HepG2 (cell line): ENCODE measurements at regions not wholly inside any gene's neighbourhood (a gene's known extent, or its start where the extent isn't known, plus 50 kb on each side); places are given as distances from the start of the nearest gene placed in this dataset.

ENCODE experiments used
- ATAC-seq: fragments of 200-7000 bp; cut with Tn5 transposase; 3 replicates; pipeline ENCODE4 v1.9.1; 2020; ENCODE audit warnings: mild to moderate bottlenecking, moderate library complexity
- BruUV-seq: library from RNA; stranded (reverse); fragments of 400-500 nt; replicated peaks from 2 replicates; lab custom pipeline; 2021; lab: Mats Ljungman, UMichigan
- CTCF ChIA-PET: fragments of 300-600 bp; formaldehyde crosslinking; extraction: SDS; loops from one replicate; lab custom pipeline; 2021; ENCODE audit warnings: low total read pairs, inconsistent platforms, low intra/inter-chr PET ratio; lab: Yijun Ruan, JAX
- POLR2A ChIA-PET: fragments of 350-600 bp; sonication (Branson Sonifier 250); formaldehyde crosslinking; loops from one replicate; lab custom pipeline; 2020; ENCODE audit warnings: antibody characterized with exemption, inconsistent platforms; lab: Yijun Ruan, JAX
- DNase-seq: peaks from one replicate; pipeline ENCODE4 v3.0.0-alpha.2; 2015; ENCODE audit warnings: low spot score
- FAIRE-seq: peaks from 3 replicates; lab custom pipeline; 2011; peaks lifted over from hg19 to GRCh38; lab: Jason Lieb, UNC
- H2AFZ ChIP-seq: one replicate; pipeline ENCODE4 v1.6.1; 2011; ENCODE audit warnings: low read length, inconsistent platforms
- H3K27ac ChIP-seq: fragments of 300-600 bp; 3 replicates; pipeline ENCODE4 v1.8.0; 2011; ENCODE audit warnings: mixed run types, mild to moderate bottlenecking, mixed read lengths, low read length, inconsistent platforms; ENCODE audit not compliant: insufficient read depth; ENCODE audit errors: extremely low read length
- H3K27me3 ChIP-seq, 2 experiments: fragments of 200-600 bp in 1 of 2; 2 replicates in 1 of 2; 3 replicates in 1 of 2; pipeline versions ENCODE4 v1.6.0 to v1.8.0; 2011; ENCODE audit warnings: low read length in 2 of 2, mild to moderate bottlenecking in 2 of 2, moderate library complexity in 2 of 2, inconsistent platforms in 1 of 2; ENCODE audit not compliant: insufficient read depth in 2 of 2, control insufficient read depth in 1 of 2
- H3K36me3 ChIP-seq, 2 experiments: fragments of 200-600 bp in 1 of 2; replicated peaks in 1 of 2; 2 replicates in 1 of 2; 3 replicates in 1 of 2; pipeline versions ENCODE4 v1.5.1 to v1.8.0; 2011; ENCODE audit warnings: low read length in 2 of 2, inconsistent platforms in 1 of 2; ENCODE audit not compliant: insufficient read depth in 2 of 2, control insufficient read depth in 1 of 2
- H3K4me1 ChIP-seq: 2 replicates; pipeline ENCODE4 v1.5.1; 2012; ENCODE audit warnings: low read length, inconsistent platforms; ENCODE audit not compliant: insufficient read depth
- H3K4me2 ChIP-seq: 2 replicates; pipeline ENCODE4 v1.6.0; 2011; ENCODE audit warnings: low read depth, low read length, inconsistent platforms
- H3K4me3 ChIP-seq, 3 experiments: fragments of 200-600 bp in 1 of 3; sonication (generic), shearing (Covaris generic) in 1 of 3; replicated peaks in 1 of 3; 2 replicates each; pipeline ENCODE4 v1.5.1; 2011 to 2016; ENCODE audit warnings: low read length in 3 of 3, inconsistent platforms in 2 of 3, low read depth in 2 of 3, mild to moderate bottlenecking in 2 of 3, control low read depth in 1 of 3, mixed read lengths in 1 of 3; ENCODE audit not compliant: insufficient read depth in 1 of 3
- H3K79me2 ChIP-seq: one replicate; pipeline ENCODE4 v1.6.1; 2011; ENCODE audit warnings: low read length, inconsistent platforms; ENCODE audit not compliant: insufficient read depth
- H3K9ac ChIP-seq: 2 replicates; pipeline ENCODE4 v1.6.0; 2011; ENCODE audit warnings: mild to moderate bottlenecking, low read depth, low read length, inconsistent platforms; ENCODE audit not compliant: insufficient read depth
- H3K9me3 ChIP-seq: 2 replicates; pipeline ENCODE4 v1.5.1; 2012; ENCODE audit warnings: mild to moderate bottlenecking, low read length
- H4K20me1 ChIP-seq: 2 replicates; pipeline ENCODE4 v1.6.0; 2011; ENCODE audit warnings: inconsistent platforms, mild to moderate bottlenecking, low read length, moderate library complexity; ENCODE audit not compliant: insufficient read depth
- ARID3A ChIP-seq: IDR thresholded peaks from 2 replicates; pipeline ENCODE4 v1.6.1; 2012; ENCODE audit warnings: low read depth, low read length, improper control_type of control experiment
- GMEB2 ChIP-seq: IDR thresholded peaks from 2 replicates; pipeline ENCODE4 v1.6.1; 2016; ENCODE audit warnings: missing biosample characterization, missing genetic modification reagents, low read depth
- HDAC2 ChIP-seq: sonication (generic); formaldehyde crosslinking; IDR thresholded peaks from 2 replicates; pipeline ENCODE4 v1.4.0; 2020; ENCODE audit warnings: missing genetic modification reagents
- IRF1 ChIP-seq: sonication (generic); formaldehyde crosslinking; IDR thresholded peaks from 2 replicates; pipeline ENCODE4 v1.4.0; 2020; ENCODE audit warnings: low read depth, mild to moderate bottlenecking, missing genetic modification reagents
- MAFK ChIP-seq, 2 experiments: IDR thresholded peaks in 1 of 2; conservative IDR thresholded peaks in 1 of 2; 2 replicates each; pipeline ENCODE4 v1.6.1; 2011; ENCODE audit warnings: improper control_type of control experiment in 2 of 2, low read length in 2 of 2
- MAX ChIP-seq: IDR thresholded peaks from 2 replicates; pipeline ENCODE4 v1.6.1; 2012; ENCODE audit warnings: inconsistent platforms
- MYC ChIP-seq: sonication (generic); formaldehyde crosslinking; IDR thresholded peaks from 2 replicates; pipeline ENCODE4 v1.9.0; 2021; ENCODE audit warnings: missing genetic modification reagents, borderline replicate concordance
- RBM39 ChIP-seq: fragments of 200-400 bp; formaldehyde crosslinking; IDR thresholded peaks from one replicate; pipeline ENCODE4 v1.6.1; 2018; ENCODE audit warnings: antibody characterized with exemption, mild to moderate bottlenecking, low read depth, low read length; ENCODE audit not compliant: poor library complexity, severe bottlenecking
- RERE ChIP-seq: IDR thresholded peaks from 2 replicates; pipeline ENCODE4 v1.6.1; 2016; ENCODE audit warnings: low read depth, missing genetic modification reagents, missing compliant biosample characterization
- TCF7L2 ChIP-seq: IDR thresholded peaks from 2 replicates; pipeline ENCODE4 v1.6.1; 2011; ENCODE audit warnings: mild to moderate bottlenecking, low read depth, low read length, moderate library complexity
- ZFAT ChIP-seq: sonication (generic); formaldehyde crosslinking; conservative IDR thresholded peaks from 2 replicates; pipeline ENCODE4 v1.8.1; 2023; ENCODE audit warnings: missing genetic modification reagents, inconsistent platforms
- ZFYVE20 ChIP-seq: sonication (generic); formaldehyde crosslinking; IDR thresholded peaks from 2 replicates; pipeline ENCODE4 v1.8.0; 2023; ENCODE audit warnings: low read depth, mild to moderate bottlenecking, moderate library complexity, missing genetic modification reagents, borderline replicate concordance
- ZKSCAN1 ChIP-seq: fragments of 150-350 bp; IDR thresholded peaks from 2 replicates; pipeline ENCODE4 v1.6.1; 2014; ENCODE audit warnings: low read length
- ZNF207 ChIP-seq: fragments of 450-650 bp; IDR thresholded peaks from 2 replicates; pipeline ENCODE4 v1.6.1; 2016; ENCODE audit warnings: antibody characterized with exemption, borderline replicate concordance
- WGBS: methylation state at CpG from one replicate; pipeline ENCODE4 v1.1.6; 2017; ENCODE audit warnings: low lambda C conversion rate; 5-methylcytosine and 5-hydroxymethylcytosine counted together
- in situ Hi-C: cut with HindIII; loops from 2 replicates; pipeline ENCODE4 v1.10.0; 2017; ENCODE audit warnings: low pct_unique_long_range_greater_than_20kb; ENCODE audit not compliant: extremely low pct_ligation_motif_present
- intact Hi-C: fragments of 100-400 bp; cut with micrococcal nuclease; formaldehyde crosslinking; loops from one replicate; pipeline ENCODE4 v1.10.0; 2022; ENCODE audit not compliant: unreplicated experiment

- Histone ChIP-seq H4K20me1 (no peaks in the 10 kb centered on the region), H3K36me3 (no peaks in the 10 kb centered on the region), H2AFZ (no peak overlapping the region), H3K4me2 (no peak overlapping the region), H3K4me1 (no peaks in the 10 kb centered on the region), H3K4me3 (no peak overlapping the region), H3K79me2 (no peaks in the 10 kb centered on the region), H3K9me3 (peaks cover 85% of the 10 kb centered on the region), H3K27me3 (no peaks in the 10 kb centered on the region), H3K9ac (no peak overlapping the region), H3K27ac (no peak overlapping the region)
- ChIA-PET POLR2A (no interaction called here), CTCF (no interaction called here)
- 14% methylated on average over 8 of the region's 8 CpGs for WGBS
- intact Hi-C loops (no loop called here), in situ Hi-C loops (no loop called here)
- FAIRE-seq (no peak), ATAC-seq (no peak), DNase-seq (no peak)
- BruUV-seq = no TSS peak
- no peak for TF ChIP-seq ZNF207
- TF ChIP-seq TCF7L2 = no peak
- no peak for TF ChIP-seq HDAC2 (CRISPR knock-in tag)
- no peak for TF ChIP-seq IRF1 (CRISPR knock-in tag)
- TF ChIP-seq MAFK (conservative IDR thresholded peaks at IDR 0.05 in 1 of 2, IDR thresholded peaks at IDR 0.05 in 1 of 2; ENCODE audit: low read length in 2 of 2) = no peak
- no peak for TF ChIP-seq RERE
- TF ChIP-seq ZFYVE20 (CRISPR knock-in tag) = no peak
- TF ChIP-seq MYC = no peak
- no peak for TF ChIP-seq MAX
- no peak for TF ChIP-seq ARID3A
- no peak for TF ChIP-seq RBM39
- TF ChIP-seq ZFAT = no peak
- TF ChIP-seq GMEB2 = no peak
- TF ChIP-seq ZKSCAN1 = no peak
These were observed 111.8 kb upstream of the CNTNAP5 start for GRCh38 chr2:123913143-123913735.
